Skeletal muscle satellite cell (primary cell): ENCODE measurements at regions not wholly inside any gene's neighbourhood (a gene's known extent, or its start where the extent isn't known, plus 50 kb on each side); places are given as distances from the start of the nearest gene placed in this dataset.

ENCODE experiments used
- H3K27me3 ChIP-seq: 2 replicates; pipeline ENCODE4 v1.7.0; 2013; ENCODE audit warnings: low read length; ENCODE audit not compliant: control insufficient read depth, insufficient read depth
- H3K36me3 ChIP-seq: 2 replicates; pipeline ENCODE4 v1.7.0; 2013; ENCODE audit warnings: mild to moderate bottlenecking, control low read depth, low read length; ENCODE audit not compliant: insufficient read depth
- H3K4me1 ChIP-seq: 2 replicates; pipeline ENCODE4 v1.7.0; 2013; ENCODE audit warnings: low read length; ENCODE audit not compliant: control insufficient read depth, insufficient read depth
- H3K4me2 ChIP-seq: 2 replicates; pipeline ENCODE4 v1.7.0; 2013; ENCODE audit warnings: mild to moderate bottlenecking, low read length
- H3K4me3 ChIP-seq: 2 replicates; pipeline ENCODE4 v1.7.0; 2013; ENCODE audit warnings: low read length
- H3K9ac ChIP-seq: 2 replicates; pipeline ENCODE4 v1.7.0; 2013; ENCODE audit warnings: mild to moderate bottlenecking, low read depth, low read length, moderate library complexity
- H3K9me3 ChIP-seq: replicated peaks from 2 replicates; pipeline ENCODE4 v1.7.0; 2013; ENCODE audit warnings: mild to moderate bottlenecking, control low read depth, low read length

GRCh38 chr4:22062676-22063075 lies 114.1 kb upstream of the KCNIP4 start:
- Histone ChIP-seq H3K4me2 (no peak overlapping the region), H3K36me3 (no peaks in the 10 kb centered on the region), H3K9ac (no peak overlapping the region), H3K27me3 (no peaks in the 10 kb centered on the region), H3K9me3 (no peaks in the 10 kb centered on the region), H3K4me1 (no peaks in the 10 kb centered on the region), H3K4me3 (no peak overlapping the region)

GRCh38 chr4:22055954-22056353 lies 107.4 kb upstream of the KCNIP4 start:
- Histone ChIP-seq H3K9me3 (no peaks in the 10 kb centered on the region), H3K4me3 (no peak overlapping the region), H3K27me3 (no peaks in the 10 kb centered on the region), H3K9ac (no peak overlapping the region), H3K4me1 (no peaks in the 10 kb centered on the region), H3K4me2 (no peak overlapping the region), H3K36me3 (no peaks in the 10 kb centered on the region)

GRCh38 chr4:22052076-22052475 lies 103.5 kb upstream of the KCNIP4 start:
- H3K4me2 ChIP-seq: no peak overlapping the region

GRCh38 chr4:22048323-22048722 lies 99.8 kb upstream of the KCNIP4 start:
- Histone ChIP-seq H3K4me2 (no peak overlapping the region), H3K4me3 (no peak overlapping the region)

More at GRCh38 chr4:22052076-22052475, 103.5 kb upstream of the KCNIP4 start:
- Histone ChIP-seq H3K27me3 (no peaks in the 10 kb centered on the region), H3K4me3 (no peak overlapping the region), H3K9ac (no peak overlapping the region), H3K4me1 (no peaks in the 10 kb centered on the region), H3K9me3 (no peaks in the 10 kb centered on the region), H3K36me3 (no peaks in the 10 kb centered on the region)

GRCh38 chr4:22047793-22048192 lies 99.2 kb upstream of the KCNIP4 start:
- Histone ChIP-seq H3K36me3 (no peaks in the 10 kb centered on the region), H3K4me1 (no peaks in the 10 kb centered on the region), H3K9me3 (no peaks in the 10 kb centered on the region)

More at GRCh38 chr4:22048323-22048722, 99.8 kb upstream of the KCNIP4 start:
- H3K27me3 ChIP-seq: no peaks in the 10 kb centered on the region
- no peaks in the 10 kb centered on the region for H3K9me3 ChIP-seq
- H3K36me3 ChIP-seq: no peaks in the 10 kb centered on the region
- no peak overlapping the region for H3K9ac ChIP-seq
- no peaks in the 10 kb centered on the region for H3K4me1 ChIP-seq

GRCh38 chr4:22045051-22045630 lies 96.6 kb upstream of the KCNIP4 start:
- H3K9ac ChIP-seq: no peak overlapping the region
- H3K27me3 ChIP-seq: no peaks in the 10 kb centered on the region
- H3K4me2 ChIP-seq: no peak overlapping the region
- no peak overlapping the region for H3K4me3 ChIP-seq
- no peaks in the 10 kb centered on the region for H3K9me3 ChIP-seq
- no peaks in the 10 kb centered on the region for H3K36me3 ChIP-seq
- H3K4me1 ChIP-seq: no peaks in the 10 kb centered on the region

More at GRCh38 chr4:22047793-22048192, 99.2 kb upstream of the KCNIP4 start:
- Histone ChIP-seq H3K9ac (no peak overlapping the region), H3K4me2 (no peak overlapping the region), H3K27me3 (no peaks in the 10 kb centered on the region), H3K4me3 (no peak overlapping the region)

GRCh38 chr4:22031423-22031822 lies 82.9 kb upstream of the KCNIP4 start:
- H3K9ac ChIP-seq: no peak overlapping the region
- H3K9me3 ChIP-seq: no peaks in the 10 kb centered on the region
- no peaks in the 10 kb centered on the region for H3K27me3 ChIP-seq
- no peaks in the 10 kb centered on the region for H3K4me1 ChIP-seq
- no peaks in the 10 kb centered on the region for H3K36me3 ChIP-seq
- H3K4me2 ChIP-seq: no peak overlapping the region
- no peak overlapping the region for H3K4me3 ChIP-seq

- no peak overlapping the region for H3K4me3 ChIP-seq
- H3K36me3 ChIP-seq: no peaks in the 10 kb centered on the region
- no peaks in the 10 kb centered on the region for H3K27me3 ChIP-seq
- H3K4me1 ChIP-seq: no peaks in the 10 kb centered on the region
- H3K4me2 ChIP-seq: no peak overlapping the region
- no peaks in the 10 kb centered on the region for H3K9me3 ChIP-seq
- no peak overlapping the region for H3K9ac ChIP-seq
Observed at GRCh38 chr4:22030881-22031280, 82.3 kb upstream of the KCNIP4 start.

- H3K27me3 ChIP-seq: no peaks in the 10 kb centered on the region
- H3K9ac ChIP-seq: no peak overlapping the region
- no peak overlapping the region for H3K4me3 ChIP-seq
- H3K4me1 ChIP-seq: no peaks in the 10 kb centered on the region
- no peaks in the 10 kb centered on the region for H3K9me3 ChIP-seq
- no peak overlapping the region for H3K4me2 ChIP-seq
- H3K36me3 ChIP-seq: no peaks in the 10 kb centered on the region
Observed at GRCh38 chr4:22030307-22030706, 81.7 kb upstream of the KCNIP4 start.

GRCh38 chr4:22029803-22030202 lies 81.2 kb upstream of the KCNIP4 start:
- H3K36me3 ChIP-seq: no peaks in the 10 kb centered on the region
- no peak overlapping the region for H3K4me3 ChIP-seq
- no peak overlapping the region for H3K4me2 ChIP-seq
- no peak overlapping the region for H3K9ac ChIP-seq
- no peaks in the 10 kb centered on the region for H3K4me1 ChIP-seq
- H3K9me3 ChIP-seq: no peaks in the 10 kb centered on the region
- H3K27me3 ChIP-seq: no peaks in the 10 kb centered on the region

- Histone ChIP-seq H3K4me3 (no peak overlapping the region), H3K9me3 (no peaks in the 10 kb centered on the region), H3K4me1 (no peaks in the 10 kb centered on the region), H3K36me3 (no peaks in the 10 kb centered on the region), H3K27me3 (no peaks in the 10 kb centered on the region), H3K4me2 (no peak overlapping the region), H3K9ac (no peak overlapping the region)
Observed at GRCh38 chr4:22021106-22021505, 72.5 kb upstream of the KCNIP4 start.

GRCh38 chr4:22020129-22020528 lies 71.6 kb upstream of the KCNIP4 start:
- Histone ChIP-seq H3K4me1 (no peaks in the 10 kb centered on the region), H3K4me3 (no peak overlapping the region)

More at GRCh38 chr4:22020129-22020528, 71.6 kb upstream of the KCNIP4 start:
- Histone ChIP-seq H3K4me2 (no peak overlapping the region), H3K9ac (no peak overlapping the region), H3K36me3 (no peaks in the 10 kb centered on the region), H3K9me3 (no peaks in the 10 kb centered on the region), H3K27me3 (no peaks in the 10 kb centered on the region)
